ENCODE measurements at regions not wholly inside any gene's neighbourhood (a gene's known extent, or its start where the extent isn't known, plus 50 kb on each side); places are given as distances from the start of the nearest gene placed in this dataset.

DNA sequence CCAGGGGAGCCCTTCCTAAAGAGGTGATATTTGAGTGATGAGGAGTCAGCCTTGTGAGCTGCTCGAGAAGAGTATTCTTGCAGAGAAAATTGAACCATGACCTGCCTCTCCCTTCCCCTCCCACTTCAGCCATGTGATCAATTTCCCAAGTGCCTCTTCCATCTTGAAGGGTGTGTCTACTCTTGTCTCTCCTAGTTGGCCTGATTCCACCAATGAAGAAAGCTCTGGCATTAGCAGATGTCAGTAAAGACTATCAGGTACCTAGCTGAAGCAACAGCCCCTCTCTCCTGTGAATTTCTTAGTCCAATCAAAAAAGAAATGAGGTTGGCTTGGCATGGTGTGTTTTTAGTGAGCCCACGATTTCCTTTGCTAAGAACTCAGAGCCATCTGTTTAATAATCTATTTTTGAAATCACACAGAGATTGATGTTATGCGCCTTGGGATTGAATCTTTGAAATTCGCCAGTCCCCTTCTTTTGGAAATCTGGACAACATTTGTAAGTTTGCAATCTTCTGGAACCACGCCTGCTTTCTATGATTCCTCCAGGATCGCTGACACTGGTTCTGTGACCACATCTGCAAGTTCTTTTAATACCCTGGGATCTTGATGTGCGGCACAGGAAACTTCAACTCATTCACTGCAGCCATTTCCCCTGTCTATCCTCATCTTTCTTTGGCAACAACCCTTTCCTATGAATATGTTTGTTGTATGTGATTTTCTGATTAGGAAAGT, 404.6 kb downstream of the DMRT2 start:
- TF ChIP-seq EZH2 (IDR thresholded peaks at IDR 0.05; ENCODE audit: borderline replicate concordance, low read depth, low read length, severe bottlenecking) (no peak), JUN (IDR thresholded peaks at IDR 0.05; ENCODE audit: borderline replicate concordance, insufficient read depth, insufficient read length, low read depth) (no peak), POLR2AphosphoS5 (IDR thresholded peaks at IDR 0.05; ENCODE audit: insufficient read depth, low read depth, low read length) (no peak), POLR2A (IDR thresholded peaks at IDR 0.05; ENCODE audit: low read depth, low read length) (no peak), MYC (IDR thresholded peaks at IDR 0.05; ENCODE audit: low read depth, low read length) (no peak), FOS (IDR thresholded peaks at IDR 0.05; ENCODE audit: borderline replicate concordance, insufficient read depth, low read length) (no peak)
- TF ChIP-seq, protein P1, sequence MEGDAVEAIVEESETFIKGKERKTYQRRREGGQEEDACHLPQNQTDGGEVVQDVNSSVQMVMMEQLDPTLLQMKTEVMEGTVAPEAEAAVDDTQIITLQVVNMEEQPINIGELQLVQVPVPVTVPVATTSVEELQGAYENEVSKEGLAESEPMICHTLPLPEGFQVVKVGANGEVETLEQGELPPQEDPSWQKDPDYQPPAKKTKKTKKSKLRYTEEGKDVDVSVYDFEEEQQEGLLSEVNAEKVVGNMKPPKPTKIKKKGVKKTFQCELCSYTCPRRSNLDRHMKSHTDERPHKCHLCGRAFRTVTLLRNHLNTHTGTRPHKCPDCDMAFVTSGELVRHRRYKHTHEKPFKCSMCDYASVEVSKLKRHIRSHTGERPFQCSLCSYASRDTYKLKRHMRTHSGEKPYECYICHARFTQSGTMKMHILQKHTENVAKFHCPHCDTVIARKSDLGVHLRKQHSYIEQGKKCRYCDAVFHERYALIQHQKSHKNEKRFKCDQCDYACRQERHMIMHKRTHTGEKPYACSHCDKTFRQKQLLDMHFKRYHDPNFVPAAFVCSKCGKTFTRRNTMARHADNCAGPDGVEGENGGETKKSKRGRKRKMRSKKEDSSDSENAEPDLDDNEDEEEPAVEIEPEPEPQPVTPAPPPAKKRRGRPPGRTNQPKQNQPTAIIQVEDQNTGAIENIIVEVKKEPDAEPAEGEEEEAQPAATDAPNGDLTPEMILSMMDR (IDR thresholded peaks at IDR 0.05; ENCODE audit: extremely low read depth in 1 of 2, insufficient read depth in 1 of 2, low read depth in 1 of 2, low read length in 2 of 2), result no peak
- TF ChIP-seq, protein P2, sequence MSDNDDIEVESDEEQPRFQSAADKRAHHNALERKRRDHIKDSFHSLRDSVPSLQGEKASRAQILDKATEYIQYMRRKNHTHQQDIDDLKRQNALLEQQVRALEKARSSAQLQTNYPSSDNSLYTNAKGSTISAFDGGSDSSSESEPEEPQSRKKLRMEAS (IDR thresholded peaks at IDR 0.05; ENCODE audit: insufficient read depth, insufficient read length), result no peak

Data from endothelial cell of umbilical vein (primary cell).